HepG2 (cell line): ENCODE measurements at regions not wholly inside any gene's neighbourhood (a gene's known extent, or its start where the extent isn't known, plus 50 kb on each side); places are given as distances from the start of the nearest gene placed in this dataset.

Experiments
- CTCF ChIP-seq: sonication (generic); formaldehyde crosslinking; IDR thresholded peaks from 2 replicates; pipeline ENCODE4 v1.5.0; 2020; ENCODE audit warnings: mild to moderate bottlenecking, missing genetic modification reagents, moderate library complexity
- EZH2 ChIP-seq: conservative IDR thresholded peaks from 2 replicates; pipeline ENCODE4 v1.6.1; 2012; ENCODE audit warnings: mild to moderate bottlenecking, low read depth, low read length, moderate library complexity
- GABPA ChIP-seq, 2 experiments: IDR thresholded peaks; 2 replicates each; pipeline ENCODE4 v1.6.1; 2011 to 2016; ENCODE audit warnings: low read depth in 2 of 2, low read length in 1 of 2, missing biosample characterization in 1 of 2, missing genetic modification characterization in 1 of 2
- MED13 ChIP-seq: sonication (generic); formaldehyde crosslinking; IDR thresholded peaks from 2 replicates; pipeline ENCODE4 v1.5.0; 2020; ENCODE audit warnings: missing genetic modification reagents
- MXI1 ChIP-seq: IDR thresholded peaks from 3 replicates; pipeline ENCODE4 v1.6.1; 2012; ENCODE audit warnings: low read depth, low read length, inconsistent platforms, borderline replicate concordance
- NFIC ChIP-seq: IDR thresholded peaks from 2 replicates; pipeline ENCODE4 v1.6.1; 2012; ENCODE audit warnings: mild to moderate bottlenecking, low read length, inconsistent platforms
- SP2 ChIP-seq: sonication (generic); formaldehyde crosslinking; IDR thresholded peaks from 2 replicates; pipeline ENCODE4 v1.5.1; 2020; ENCODE audit warnings: mild to moderate bottlenecking, missing genetic modification reagents
- ZMYM4 ChIP-seq: sonication (generic); formaldehyde crosslinking; IDR thresholded peaks from 2 replicates; pipeline ENCODE4 v1.8.1; 2023; ENCODE audit warnings: mild to moderate bottlenecking, missing genetic modification reagents
- ZNF737 ChIP-seq: sonication (generic); formaldehyde crosslinking; IDR thresholded peaks from 2 replicates; pipeline ENCODE4 v1.5.0; 2020; ENCODE audit warnings: missing genetic modification reagents, mild to moderate bottlenecking, borderline replicate concordance

GRCh38 chr4:129676934-129677333, 581.0 kb downstream of the C4orf33 start:
- TF ChIP-seq MXI1 (no peak), ZMYM4 (CRISPR knock-in tag) (no peak), MED13 (no peak), SP2 (CRISPR knock-in tag) (no peak), CTCF (CRISPR knock-in tag) (no peak), NFIC (no peak), EZH2 (no peak), GABPA (IDR thresholded peaks at IDR 0.05; ENCODE audit: low read depth, low read length) (no peak), GABPA (CRISPR knock-in tag; IDR thresholded peaks at IDR 0.05; ENCODE audit: low read depth) (no peak), ZNF737 (no peak)
